SK-N-SH (cell line): ENCODE measurements at regions not wholly inside any gene's neighbourhood (a gene's known extent, or its start where the extent isn't known, plus 50 kb on each side); places are given as distances from the start of the nearest gene placed in this dataset.

Source experiments
- CTCF ChIA-PET: fragments of 300-600, 350-600 bp; formaldehyde crosslinking; extraction: SDS; loops from one replicate; lab custom pipeline; 2021; lab: Yijun Ruan, JAX
- POLR2A ChIA-PET: fragments of 350-600 bp; sonication (Branson Sonifier 250); formaldehyde crosslinking; extraction: SDS; loops from one replicate; lab custom pipeline; 2020; ENCODE audit warnings: antibody characterized with exemption, inconsistent platforms; lab: Yijun Ruan, JAX
- DNase-seq: peaks from one replicate; pipeline ENCODE4 v3.0.0; 2012
- H2AFZ ChIP-seq: fragments of 200-600 bp; sonication (generic); 2 replicates; pipeline ENCODE4 v1.8.1; 2016; ENCODE audit warnings: antibody characterized with exemption, mild to moderate bottlenecking, low read depth
- H3F3A ChIP-seq: fragments of 200-600 bp; sonication (generic); replicated peaks from 2 replicates; pipeline ENCODE3; 2016; ENCODE audit warnings: antibody characterized with exemption, mild to moderate bottlenecking; ENCODE audit not compliant: insufficient read depth
- H3K27ac ChIP-seq, 2 experiments: fragments of 200-500 bp in 1 of 2; fragments of 200-600 bp in 1 of 2; sonication (Bioruptor generic) in 1 of 2; sonication (generic), shearing (Covaris generic) in 1 of 2; 2 replicates each; pipeline versions ENCODE4 v1.5.1 to v1.6.1; 2014 to 2016; ENCODE audit warnings: low read depth in 2 of 2, inconsistent platforms in 1 of 2, low read length in 1 of 2, mild to moderate bottlenecking in 1 of 2, mixed read lengths in 1 of 2
- H3K27me3 ChIP-seq: fragments of 200-600 bp; sonication (generic), shearing (Covaris generic); 2 replicates; pipeline ENCODE4 v1.6.1; 2016; ENCODE audit warnings: mixed run types; ENCODE audit not compliant: insufficient read depth
- H3K36me3 ChIP-seq, 2 experiments: fragments of 200-500 bp in 1 of 2; fragments of 200-600 bp in 1 of 2; sonication (Bioruptor generic) in 1 of 2; sonication (generic) in 1 of 2; replicated peaks in 1 of 2; 2 replicates each; pipeline versions ENCODE3 to v1.5.1; 2014 to 2016; ENCODE audit warnings: low read length in 1 of 2, mild to moderate bottlenecking in 1 of 2; ENCODE audit not compliant: insufficient read depth in 2 of 2, control insufficient read depth in 1 of 2
- H3K4me1 ChIP-seq, 2 experiments: fragments of 200-500 bp in 1 of 2; fragments of 200-600 bp in 1 of 2; sonication (Bioruptor generic) in 1 of 2; sonication (generic), shearing (Covaris generic) in 1 of 2; 2 replicates each; pipeline versions ENCODE4 v1.5.1 to v1.6.1; 2014 to 2016; ENCODE audit warnings: low read depth in 1 of 2, low read length in 1 of 2, mixed run types in 1 of 2; ENCODE audit not compliant: insufficient read depth in 2 of 2, control insufficient read depth in 1 of 2
- H3K4me2 ChIP-seq: fragments of 200-600 bp; sonication (generic), shearing (Covaris generic); 2 replicates; pipeline ENCODE4 v1.6.1; 2017; ENCODE audit warnings: mixed run types
- H3K4me3 ChIP-seq, 2 experiments: fragments of 200-500 bp in 1 of 2; fragments of 200-600 bp in 1 of 2; sonication (Bioruptor generic) in 1 of 2; sonication (generic), shearing (Covaris generic) in 1 of 2; 2 replicates each; pipeline versions ENCODE4 v1.5.1 to v1.8.1; 2014 to 2016; ENCODE audit warnings: low read depth in 2 of 2, inconsistent platforms in 1 of 2, low read length in 1 of 2, mild to moderate bottlenecking in 1 of 2, mixed read lengths in 1 of 2, moderate library complexity in 1 of 2
- H3K79me2 ChIP-seq: fragments of 200-600 bp; sonication (generic); 2 replicates; pipeline ENCODE4 v1.8.1; 2017; ENCODE audit warnings: mild to moderate bottlenecking; ENCODE audit not compliant: insufficient read depth
- H3K9ac ChIP-seq: fragments of 200-600 bp; sonication (generic); 2 replicates; pipeline ENCODE4 v1.6.1; 2017; ENCODE audit warnings: mixed run types
- H3K9me2 ChIP-seq: fragments of 200-600 bp; sonication (generic); 2 replicates; pipeline ENCODE4 v1.6.1; 2017; ENCODE audit warnings: mixed run types
- H3K9me3 ChIP-seq: fragments of 200-600 bp; sonication (generic); 2 replicates; pipeline ENCODE4 v1.6.1; 2017; ENCODE audit warnings: mixed run types, mild to moderate bottlenecking, moderate library complexity
- H4K20me1 ChIP-seq: fragments of 200-600 bp; sonication (generic); 2 replicates; pipeline ENCODE4 v1.6.1; 2017; ENCODE audit warnings: mild to moderate bottlenecking, mixed run types; ENCODE audit not compliant: insufficient read depth
- EP300 ChIP-seq, 2 experiments: IDR thresholded peaks; 2 replicates each; pipeline versions ENCODE4 v1.4.0 to v1.6.1; 2012; ENCODE audit warnings: borderline replicate concordance in 1 of 2, low read depth in 1 of 2, low read length in 1 of 2
- FOSL2 ChIP-seq: IDR thresholded peaks from 2 replicates; pipeline ENCODE4 v1.4.0; 2012; ENCODE audit warnings: low read depth, mild to moderate bottlenecking, moderate library complexity, borderline replicate concordance
- FOXM1 ChIP-seq: IDR thresholded peaks from 2 replicates; pipeline ENCODE4 v1.4.0; 2012; ENCODE audit warnings: low read depth, mild to moderate bottlenecking
- GATA2 ChIP-seq: sonication (generic); formaldehyde crosslinking; IDR thresholded peaks from 2 replicates; pipeline ENCODE4 v1.5.0; 2020; ENCODE audit warnings: mild to moderate bottlenecking, missing genetic modification reagents
- MEF2A ChIP-seq: IDR thresholded peaks from 2 replicates; pipeline ENCODE4 v1.4.0; 2012; ENCODE audit warnings: low read depth, borderline replicate concordance
- MXI1 ChIP-seq: IDR thresholded peaks from 2 replicates; pipeline ENCODE4 v1.6.1; 2012; ENCODE audit warnings: mild to moderate bottlenecking, low read depth, low read length, improper control_type of control experiment
- RCOR1 ChIP-seq: fragments of 150-350 bp; IDR thresholded peaks from 2 replicates; pipeline ENCODE4 v1.6.1; 2017; ENCODE audit warnings: antibody characterized with exemption, low read length
- RFX5 ChIP-seq: IDR thresholded peaks from 2 replicates; pipeline ENCODE4 v1.6.1; 2012; ENCODE audit warnings: mild to moderate bottlenecking, improper control_type of control experiment, low read length
- RXRA ChIP-seq: IDR thresholded peaks from 2 replicates; pipeline ENCODE4 v1.4.0; 2012; ENCODE audit warnings: low read depth, mild to moderate bottlenecking, borderline replicate concordance
- SMC3 ChIP-seq: IDR thresholded peaks from 2 replicates; pipeline ENCODE4 v1.6.1; 2012; ENCODE audit warnings: low read depth, low read length, improper control_type of control experiment
- TEAD4 ChIP-seq: IDR thresholded peaks from 2 replicates; pipeline ENCODE4 v1.4.0; 2012; ENCODE audit warnings: mild to moderate bottlenecking, borderline replicate concordance; ENCODE audit not compliant: insufficient read depth
- WGBS: methylation state at CpG from one replicate; pipeline ENCODE4 v1.1.6; 2017; ENCODE audit warnings: low lambda C conversion rate; 5-methylcytosine and 5-hydroxymethylcytosine counted together
- TF ChIP-seq, protein P1 (sequence below): IDR thresholded peaks from 2 replicates; pipeline ENCODE4 v1.6.1; 2012; ENCODE audit warnings: mild to moderate bottlenecking, low read depth, low read length, moderate library complexity
- TF ChIP-seq, protein P2 (sequence below): fragments of 150-350 bp; IDR thresholded peaks from 2 replicates; pipeline ENCODE4 v1.6.1; 2016; ENCODE audit warnings: mild to moderate bottlenecking, low read depth, low read length
- TF ChIP-seq, protein P3 (sequence below): IDR thresholded peaks from 2 replicates; pipeline ENCODE4; 2012

DNA sequence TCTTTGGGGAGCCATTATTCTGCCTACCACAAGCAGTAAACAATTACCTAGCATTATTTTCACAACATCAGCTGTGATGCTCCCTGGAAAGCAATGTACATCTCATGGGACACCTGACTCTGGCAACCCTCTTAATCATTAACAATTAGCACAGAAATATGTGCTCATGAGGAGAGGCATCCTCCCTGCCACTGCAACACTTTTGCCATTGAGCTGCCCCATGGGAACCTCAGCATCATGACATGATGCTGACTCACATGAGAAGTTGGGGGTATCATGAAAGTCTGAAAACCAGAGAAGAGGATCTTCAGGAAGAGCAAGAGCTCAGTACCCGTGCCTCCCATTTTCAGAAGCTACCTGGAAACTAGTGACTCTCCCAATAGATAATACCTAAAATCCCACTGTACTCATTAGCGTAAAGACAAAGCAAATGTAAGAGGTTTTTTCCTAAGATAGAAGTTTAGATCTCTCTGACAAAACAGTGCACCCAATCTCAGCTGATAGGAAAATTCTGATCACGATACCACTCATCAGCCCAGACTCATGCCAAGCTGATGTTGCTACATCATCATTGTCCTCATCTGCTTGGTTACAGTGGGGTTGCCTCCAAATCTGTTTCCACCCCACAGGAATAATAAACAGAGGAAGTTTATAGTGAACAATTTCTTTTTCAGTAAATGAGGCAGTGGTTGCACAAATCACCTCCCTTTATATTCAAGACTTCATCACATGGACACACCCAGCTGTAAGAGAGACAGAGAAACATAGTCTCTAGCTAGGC is 244.5 kb downstream of the NR2F1-AS1 start:
- no peaks in the 10 kb centered on the region for H4K20me1 ChIP-seq
- no peaks in the 10 kb centered on the region for H3K27me3 ChIP-seq
- H3K79me2 ChIP-seq = no peaks in the 10 kb centered on the region
- no peak overlapping the region for H3K27ac ChIP-seq
- no peaks in the 10 kb centered on the region for H3K36me3 ChIP-seq
- ChIA-PET POLR2A (no interaction called here), CTCF (no interaction called here)
- no peak overlapping the region for H3K4me2 ChIP-seq
- WGBS = 93% methylated on average over 3 of the region's 3 CpGs
- H3K4me1 ChIP-seq = peaks cover 0 to 7% of the 10 kb centered on the region in 2 experiments; a peak in 2 of 4 replicates
- TF ChIP-seq RXRA (no peak), TEAD4 (no peak), MXI1 (no peak), FOXM1 (no peak), SMC3 (no peak), FOSL2 (no peak), RFX5 (no peak)
- TF ChIP-seq, protein P1, sequence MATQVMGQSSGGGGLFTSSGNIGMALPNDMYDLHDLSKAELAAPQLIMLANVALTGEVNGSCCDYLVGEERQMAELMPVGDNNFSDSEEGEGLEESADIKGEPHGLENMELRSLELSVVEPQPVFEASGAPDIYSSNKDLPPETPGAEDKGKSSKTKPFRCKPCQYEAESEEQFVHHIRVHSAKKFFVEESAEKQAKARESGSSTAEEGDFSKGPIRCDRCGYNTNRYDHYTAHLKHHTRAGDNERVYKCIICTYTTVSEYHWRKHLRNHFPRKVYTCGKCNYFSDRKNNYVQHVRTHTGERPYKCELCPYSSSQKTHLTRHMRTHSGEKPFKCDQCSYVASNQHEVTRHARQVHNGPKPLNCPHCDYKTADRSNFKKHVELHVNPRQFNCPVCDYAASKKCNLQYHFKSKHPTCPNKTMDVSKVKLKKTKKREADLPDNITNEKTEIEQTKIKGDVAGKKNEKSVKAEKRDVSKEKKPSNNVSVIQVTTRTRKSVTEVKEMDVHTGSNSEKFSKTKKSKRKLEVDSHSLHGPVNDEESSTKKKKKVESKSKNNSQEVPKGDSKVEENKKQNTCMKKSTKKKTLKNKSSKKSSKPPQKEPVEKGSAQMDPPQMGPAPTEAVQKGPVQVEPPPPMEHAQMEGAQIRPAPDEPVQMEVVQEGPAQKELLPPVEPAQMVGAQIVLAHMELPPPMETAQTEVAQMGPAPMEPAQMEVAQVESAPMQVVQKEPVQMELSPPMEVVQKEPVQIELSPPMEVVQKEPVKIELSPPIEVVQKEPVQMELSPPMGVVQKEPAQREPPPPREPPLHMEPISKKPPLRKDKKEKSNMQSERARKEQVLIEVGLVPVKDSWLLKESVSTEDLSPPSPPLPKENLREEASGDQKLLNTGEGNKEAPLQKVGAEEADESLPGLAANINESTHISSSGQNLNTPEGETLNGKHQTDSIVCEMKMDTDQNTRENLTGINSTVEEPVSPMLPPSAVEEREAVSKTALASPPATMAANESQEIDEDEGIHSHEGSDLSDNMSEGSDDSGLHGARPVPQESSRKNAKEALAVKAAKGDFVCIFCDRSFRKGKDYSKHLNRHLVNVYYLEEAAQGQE = no peak
- TF ChIP-seq, protein P2, sequence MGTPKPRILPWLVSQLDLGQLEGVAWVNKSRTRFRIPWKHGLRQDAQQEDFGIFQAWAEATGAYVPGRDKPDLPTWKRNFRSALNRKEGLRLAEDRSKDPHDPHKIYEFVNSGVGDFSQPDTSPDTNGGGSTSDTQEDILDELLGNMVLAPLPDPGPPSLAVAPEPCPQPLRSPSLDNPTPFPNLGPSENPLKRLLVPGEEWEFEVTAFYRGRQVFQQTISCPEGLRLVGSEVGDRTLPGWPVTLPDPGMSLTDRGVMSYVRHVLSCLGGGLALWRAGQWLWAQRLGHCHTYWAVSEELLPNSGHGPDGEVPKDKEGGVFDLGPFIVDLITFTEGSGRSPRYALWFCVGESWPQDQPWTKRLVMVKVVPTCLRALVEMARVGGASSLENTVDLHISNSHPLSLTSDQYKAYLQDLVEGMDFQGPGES = no peak
- TF ChIP-seq, protein P3, sequence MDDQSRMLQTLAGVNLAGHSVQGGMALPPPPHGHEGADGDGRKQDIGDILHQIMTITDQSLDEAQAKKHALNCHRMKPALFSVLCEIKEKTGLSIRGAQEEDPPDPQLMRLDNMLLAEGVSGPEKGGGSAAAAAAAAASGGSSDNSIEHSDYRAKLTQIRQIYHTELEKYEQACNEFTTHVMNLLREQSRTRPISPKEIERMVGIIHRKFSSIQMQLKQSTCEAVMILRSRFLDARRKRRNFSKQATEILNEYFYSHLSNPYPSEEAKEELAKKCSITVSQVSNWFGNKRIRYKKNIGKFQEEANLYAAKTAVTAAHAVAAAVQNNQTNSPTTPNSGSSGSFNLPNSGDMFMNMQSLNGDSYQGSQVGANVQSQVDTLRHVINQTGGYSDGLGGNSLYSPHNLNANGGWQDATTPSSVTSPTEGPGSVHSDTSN = no peak
- no peaks in the 10 kb centered on the region for H3K9me2 ChIP-seq
- no peak overlapping the region for H2AFZ ChIP-seq
- no peaks in the 10 kb centered on the region for H3K9me3 ChIP-seq
- no peaks in the 10 kb centered on the region for H3F3A ChIP-seq
- no peak overlapping the region for H3K9ac ChIP-seq
- no peak for DNase-seq
- H3K4me3 ChIP-seq = no peak overlapping the region

DNA sequence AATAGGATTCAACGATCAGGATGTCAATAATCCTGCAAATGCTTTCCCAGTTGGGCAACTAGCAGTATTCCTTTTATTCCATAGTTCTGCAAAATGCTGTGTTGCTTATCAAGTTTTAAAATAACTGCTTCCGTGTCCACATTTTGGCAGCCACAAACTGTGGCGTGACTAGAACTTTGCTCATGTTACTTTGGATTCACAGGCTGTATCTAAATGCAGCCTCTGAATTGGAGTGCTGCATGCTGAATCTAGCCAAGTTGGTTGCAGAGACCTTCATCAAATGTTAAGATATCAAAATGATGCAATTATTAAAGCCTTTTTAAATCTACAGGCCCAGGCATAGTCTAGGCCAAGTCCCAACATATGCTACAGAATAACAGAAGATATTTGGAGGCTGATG is 249.2 kb downstream of the NR2F1-AS1 start:
- WGBS = 93% methylated on average over 3 of the region's 3 CpGs
- Histone ChIP-seq H3F3A (no peaks in the 10 kb centered on the region), H3K27ac (no peak overlapping the region), H3K4me3 (no peak overlapping the region), H3K4me1 (no peaks in the 10 kb centered on the region; a peak in 1 of 4 replicates), H3K4me2 (no peak overlapping the region), H3K36me3 (no peaks in the 10 kb centered on the region), H3K9me3 (no peaks in the 10 kb centered on the region), H3K79me2 (no peaks in the 10 kb centered on the region), H3K27me3 (no peaks in the 10 kb centered on the region), H3K9ac (no peak overlapping the region), H2AFZ (no peak overlapping the region), H4K20me1 (no peaks in the 10 kb centered on the region), H3K9me2 (no peaks in the 10 kb centered on the region)
- ChIA-PET CTCF (no interaction called here), POLR2A (no interaction called here)
- DNase-seq = no peak
- TF ChIP-seq RFX5 = no peak
- TF ChIP-seq EP300 (IDR thresholded peaks at IDR 0.05; ENCODE audit: borderline replicate concordance in 1 of 2, low read depth in 1 of 2, low read length in 1 of 2) = no peak
- no peak for TF ChIP-seq RCOR1
- no peak for TF ChIP-seq TEAD4
- TF ChIP-seq MEF2A = no peak
- TF ChIP-seq GATA2 (CRISPR knock-in tag) = no peak
